ENCODE measurements at regions not wholly inside any gene's neighbourhood (a gene's known extent, or its start where the extent isn't known, plus 50 kb on each side); places are given as distances from the start of the nearest gene placed in this dataset.

- TF ChIP-seq ZGPAT (CRISPR knock-in tag; IDR thresholded peaks at IDR 0.05) = peak; percentile 26; the same call in 1 of the 2 replicates
- no peak for TF ChIP-seq HBP1 (CRISPR knock-in tag; IDR thresholded peaks at IDR 0.05; ENCODE audit: low read depth)
- TF ChIP-seq E2F1 (CRISPR knock-in tag; IDR thresholded peaks at IDR 0.05) = no peak
- TF ChIP-seq TARDBP (CRISPR knock-in tag; IDR thresholded peaks at IDR 0.05) = 0 out of 2 replicates have a peak, but pooled peaks have one; percentile 21
- TF ChIP-seq EED (CRISPR knock-in tag; IDR thresholded peaks at IDR 0.05) = no peak
- TF ChIP-seq ZFY (CRISPR knock-in tag; IDR thresholded peaks at IDR 0.05) = no peak
- peak; percentile 19; the same call in 1 of the 2 replicates for TF ChIP-seq RXRB (CRISPR knock-in tag; IDR thresholded peaks at IDR 0.05; ENCODE audit: borderline replicate concordance)
- no peak for TF ChIP-seq ZKSCAN1 (IDR thresholded peaks at IDR 0.05; ENCODE audit: low read length)
- peak; percentile 54 for TF ChIP-seq RAD21 (CRISPR knock-in tag; IDR thresholded peaks at IDR 0.05)
- no peak for TF ChIP-seq ZNF879 (CRISPR knock-in tag; IDR thresholded peaks at IDR 0.05)
- peak; percentile 86 for TF ChIP-seq STAG1 (CRISPR knock-in tag; IDR thresholded peaks at IDR 0.05)
- peak; percentile 24; the same call in 1 of the 2 replicates for TF ChIP-seq SALL1 (CRISPR knock-in tag; IDR thresholded peaks at IDR 0.05)
- TF ChIP-seq ARID5B (CRISPR knock-in tag; IDR thresholded peaks at IDR 0.05) = peak; percentile 28; the same call in 1 of the 2 replicates
- TF ChIP-seq ZNF713 (CRISPR knock-in tag; IDR thresholded peaks at IDR 0.05) = no peak
- TF ChIP-seq ARID2 (CRISPR knock-in tag; IDR thresholded peaks at IDR 0.05; ENCODE audit: borderline replicate concordance) = no peak
- peak; percentile 59; the same call in 1 of the 2 replicates for TF ChIP-seq MIER2 (CRISPR knock-in tag; IDR thresholded peaks at IDR 0.05)
- TF ChIP-seq ZBED4 (CRISPR knock-in tag; IDR thresholded peaks at IDR 0.05; ENCODE audit: borderline replicate concordance) = no peak
- TF ChIP-seq NR2F6 (IDR thresholded peaks at IDR 0.05) = no peak
- 0 out of 2 replicates have a peak, but pooled peaks have one; percentile 28 for TF ChIP-seq NR2F6 (CRISPR knock-in tag; IDR thresholded peaks at IDR 0.05)
- TF ChIP-seq SRSF9 (IDR thresholded peaks at IDR 0.05; ENCODE audit: borderline replicate concordance, insufficient read depth, low read depth, low read length, poor library complexity, severe bottlenecking) = no peak
- 0 out of 2 replicates have a peak, but pooled peaks have one; percentile 52 for TF ChIP-seq ZNF264 (CRISPR knock-in tag; IDR thresholded peaks at IDR 0.05)
Measured at GRCh38 chr2:226023383-226023782, 623.9 kb downstream of the NYAP2 start (continued).
